ENCODE measurements at regions not wholly inside any gene's neighbourhood (a gene's known extent, or its start where the extent isn't known, plus 50 kb on each side); places are given as distances from the start of the nearest gene placed in this dataset.

DNA sequence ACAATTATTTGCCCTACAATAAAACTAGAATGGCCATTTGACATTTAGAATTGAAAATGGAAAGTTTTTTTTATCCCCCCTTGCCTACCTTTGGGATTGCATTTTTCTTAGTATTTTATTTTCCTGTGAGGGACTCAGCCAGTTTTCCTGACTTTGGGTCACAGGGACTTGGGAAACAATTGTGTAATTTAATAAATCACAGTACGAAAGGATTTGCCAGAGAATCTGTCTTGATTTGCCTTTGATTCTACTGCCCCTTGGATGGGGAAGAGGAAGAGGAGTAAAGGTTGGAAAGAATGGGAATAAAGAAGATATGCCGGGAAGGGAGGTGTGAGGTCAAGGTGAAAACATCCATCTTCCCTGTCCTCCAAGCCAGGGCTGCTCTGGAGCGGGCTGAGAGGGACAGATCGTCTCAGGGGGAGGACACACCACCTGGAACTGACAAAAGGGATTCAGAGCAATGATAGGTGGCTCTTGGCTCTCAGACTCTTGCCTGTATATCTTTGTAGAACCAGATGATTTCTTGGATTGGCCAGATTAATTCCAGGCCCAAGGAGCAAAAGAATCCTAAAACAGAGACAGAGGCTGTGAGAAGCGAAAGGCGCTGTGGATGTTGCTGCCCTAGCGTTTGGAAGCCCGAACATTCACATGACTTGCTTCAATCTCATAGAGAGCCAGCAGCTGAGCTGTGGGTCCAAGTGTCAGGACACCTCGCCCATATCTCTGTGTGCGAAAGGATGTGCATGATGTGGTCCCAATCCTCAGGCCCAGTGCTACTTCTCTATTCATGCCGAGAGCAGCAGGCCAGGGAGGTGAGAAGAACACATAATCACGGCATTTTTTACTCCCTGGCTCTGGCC, 50.3 kb upstream of the ZEB1 start:
- TF ChIP-seq, protein P1, sequence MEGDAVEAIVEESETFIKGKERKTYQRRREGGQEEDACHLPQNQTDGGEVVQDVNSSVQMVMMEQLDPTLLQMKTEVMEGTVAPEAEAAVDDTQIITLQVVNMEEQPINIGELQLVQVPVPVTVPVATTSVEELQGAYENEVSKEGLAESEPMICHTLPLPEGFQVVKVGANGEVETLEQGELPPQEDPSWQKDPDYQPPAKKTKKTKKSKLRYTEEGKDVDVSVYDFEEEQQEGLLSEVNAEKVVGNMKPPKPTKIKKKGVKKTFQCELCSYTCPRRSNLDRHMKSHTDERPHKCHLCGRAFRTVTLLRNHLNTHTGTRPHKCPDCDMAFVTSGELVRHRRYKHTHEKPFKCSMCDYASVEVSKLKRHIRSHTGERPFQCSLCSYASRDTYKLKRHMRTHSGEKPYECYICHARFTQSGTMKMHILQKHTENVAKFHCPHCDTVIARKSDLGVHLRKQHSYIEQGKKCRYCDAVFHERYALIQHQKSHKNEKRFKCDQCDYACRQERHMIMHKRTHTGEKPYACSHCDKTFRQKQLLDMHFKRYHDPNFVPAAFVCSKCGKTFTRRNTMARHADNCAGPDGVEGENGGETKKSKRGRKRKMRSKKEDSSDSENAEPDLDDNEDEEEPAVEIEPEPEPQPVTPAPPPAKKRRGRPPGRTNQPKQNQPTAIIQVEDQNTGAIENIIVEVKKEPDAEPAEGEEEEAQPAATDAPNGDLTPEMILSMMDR (IDR thresholded peaks at IDR 0.05), result no peak
- peak in 1 of 4 donors; percentile 7 for TF ChIP-seq POLR2AphosphoS5 (IDR thresholded peaks at IDR 0.05)

All from sigmoid colon (tissue), 4 donors.